ENCODE measurements at regions not wholly inside any gene's neighbourhood (a gene's known extent, or its start where the extent isn't known, plus 50 kb on each side); places are given as distances from the start of the nearest gene placed in this dataset.
A peak's percentile ranks its signal among the peaks of the same experiment; 100 is the strongest.

GRCh38 chr18:11494107-11494506 is 115.3 kb upstream of the SLC35G4 start (continued):
- 0 out of 2 replicates have a peak, but pooled peaks have one; percentile 21 for TF ChIP-seq SKIL (CRISPR knock-in tag; IDR thresholded peaks at IDR 0.05; ENCODE audit: borderline replicate concordance)
- TF ChIP-seq SOX13 (IDR thresholded peaks at IDR 0.05): no peak
- TF ChIP-seq SOX13 (CRISPR knock-in tag; conservative IDR thresholded peaks at IDR 0.05 in 1 of 2, IDR thresholded peaks at IDR 0.05 in 1 of 2): peak; percentile 21 to 82; a peak in 2 of 4 replicates
- peak; percentile 23 for TF ChIP-seq ASH2L (IDR thresholded peaks at IDR 0.05; ENCODE audit: insufficient read length, low read depth, low read length)
- TF ChIP-seq HNF4G (IDR thresholded peaks at IDR 0.05; ENCODE audit: borderline replicate concordance, low read depth, low read length): 0 out of 2 replicates have a peak, but pooled peaks have one; percentile 28
- no peak for TF ChIP-seq HNF4G (CRISPR knock-in tag; IDR thresholded peaks at IDR 0.05; ENCODE audit: borderline replicate concordance, low read depth)
- peak; percentile 45; the same call in 1 of the 2 replicates for TF ChIP-seq MED1 (CRISPR knock-in tag; IDR thresholded peaks at IDR 0.05)
- peak; percentile 61; the same call in 1 of the 2 replicates for TF ChIP-seq FOXA3 (CRISPR knock-in tag; IDR thresholded peaks at IDR 0.05)
- 0 out of 2 replicates have a peak, but pooled peaks have one; percentile 38 for TF ChIP-seq ZNF609 (CRISPR knock-in tag; IDR thresholded peaks at IDR 0.05; ENCODE audit: borderline replicate concordance)
- TF ChIP-seq ZSCAN9 (CRISPR knock-in tag; IDR thresholded peaks at IDR 0.05; ENCODE audit: borderline replicate concordance): peak; percentile 24; the same call in 1 of the 2 replicates
- TF ChIP-seq CREB1 (IDR thresholded peaks at IDR 0.05): no peak
- TF ChIP-seq CREB1 (CRISPR knock-in tag; IDR thresholded peaks at IDR 0.05): 0 out of 2 replicates have a peak, but pooled peaks have one; percentile 21
- TF ChIP-seq NFKB2 (CRISPR knock-in tag; IDR thresholded peaks at IDR 0.05; ENCODE audit: borderline replicate concordance): no peak
- TF ChIP-seq RXRB (CRISPR knock-in tag; IDR thresholded peaks at IDR 0.05; ENCODE audit: borderline replicate concordance): 0 out of 2 replicates have a peak, but pooled peaks have one; percentile 42
- TF ChIP-seq YEATS4 (CRISPR knock-in tag; IDR thresholded peaks at IDR 0.05; ENCODE audit: borderline replicate concordance): no peak
- TF ChIP-seq EP300 (IDR thresholded peaks at IDR 0.05; ENCODE audit: low read depth in 2 of 2, low read length in 2 of 2): peak in 1 of 2 experiments; percentile 53; a peak in 2 of 4 replicates
- peak; percentile 53 for TF ChIP-seq EP300 (CRISPR knock-in tag; IDR thresholded peaks at IDR 0.05; ENCODE audit: borderline replicate concordance)
- TF ChIP-seq PPARG (CRISPR knock-in tag; conservative IDR thresholded peaks at IDR 0.05): 0 out of 2 replicates have a peak, but pooled peaks have one; percentile 20
- TF ChIP-seq TEAD3 (CRISPR knock-in tag; optimal IDR thresholded peaks at IDR 0.05; ENCODE audit: borderline replicate concordance): peak; percentile 82
- peak; percentile 50; the same call in 1 of the 2 replicates for TF ChIP-seq ELF3 (CRISPR knock-in tag; IDR thresholded peaks at IDR 0.05)
- no peak for TF ChIP-seq ZFP36L2 (CRISPR knock-in tag; IDR thresholded peaks at IDR 0.05)
- no peak for TF ChIP-seq SOX6 (IDR thresholded peaks at IDR 0.05)
- peak; percentile 53; the same call in 1 of the 2 replicates for TF ChIP-seq SOX6 (CRISPR knock-in tag; IDR thresholded peaks at IDR 0.05)
- peak; percentile 99 for TF ChIP-seq ZKSCAN8 (CRISPR knock-in tag; IDR thresholded peaks at IDR 0.05; ENCODE audit: borderline replicate concordance)
